CD14-positive monocyte (primary cell): ENCODE measurements at regions not wholly inside any gene's neighbourhood (a gene's known extent, or its start where the extent isn't known, plus 50 kb on each side); places are given as distances from the start of the nearest gene placed in this dataset.

Experiments used
- DNase-seq, 3 donors: peaks; one replicate each; pipeline ENCODE4 v3.0.0-alpha.2; 2011 to 2022
- H2AFZ ChIP-seq: 2 replicates; pipeline ENCODE4 v1.6.0; 2012; ENCODE audit warnings: mild to moderate bottlenecking, low read depth, low read length, inconsistent platforms; ENCODE audit not compliant: insufficient read depth, poor library complexity, severe bottlenecking
- H3K27ac ChIP-seq, 2 donors: 1 replicate in 1 of 2; 2 replicates in 1 of 2; pipeline ENCODE4 v1.5.1; 2012 to 2013; ENCODE audit warnings: low read length in 2 of 2, control low read depth in 1 of 2, inconsistent platforms in 1 of 2, low read depth in 1 of 2, mild to moderate bottlenecking in 1 of 2
- H3K27me3 ChIP-seq, 2 donors: one replicate each; pipeline versions ENCODE4 v1.6.0 to v1.6.1; 2011 to 2013; ENCODE audit warnings: low read length in 2 of 2; ENCODE audit not compliant: control insufficient read depth in 2 of 2, insufficient read depth in 2 of 2
- H3K36me3 ChIP-seq, 2 donors: replicated peaks in 1 of 2; 1 replicate in 1 of 2; 2 replicates in 1 of 2; pipeline versions ENCODE4 v1.5.1 to v1.6.1; 2012 to 2013; ENCODE audit warnings: low read length in 2 of 2, control low read depth in 1 of 2, inconsistent platforms in 1 of 2, mild to moderate bottlenecking in 1 of 2; ENCODE audit not compliant: insufficient read depth in 2 of 2, control insufficient read depth in 1 of 2
- H3K4me1 ChIP-seq, 2 donors: 1 replicate in 1 of 2; 2 replicates in 1 of 2; pipeline versions ENCODE4 v1.5.1 to v1.6.1; 2012 to 2013; ENCODE audit warnings: low read length in 2 of 2, control low read depth in 1 of 2, inconsistent platforms in 1 of 2, mild to moderate bottlenecking in 1 of 2, moderate library complexity in 1 of 2; ENCODE audit not compliant: insufficient read depth in 2 of 2, control insufficient read depth in 1 of 2
- H3K4me2 ChIP-seq: replicated peaks from 2 replicates; pipeline ENCODE3; 2012; ENCODE audit warnings: low read length, moderate library complexity, mild to moderate bottlenecking; ENCODE audit not compliant: poor library complexity, severe bottlenecking; ENCODE audit errors: extremely low read depth
- H3K4me3 ChIP-seq, 3 experiments: fragments of 200-600 bp in 1 of 3; sonication (generic) in 1 of 3; replicated peaks in 1 of 3; 1 replicate in 2 of 3; 2 replicates in 1 of 3; pipeline ENCODE4 v1.5.1; 2011 to 2013; ENCODE audit warnings: low read length in 3 of 3, mild to moderate bottlenecking in 3 of 3, control low read depth in 2 of 3, low read depth in 2 of 3, inconsistent platforms in 1 of 3, moderate library complexity in 1 of 3
- H3K79me2 ChIP-seq: 2 replicates; pipeline ENCODE4 v1.6.0; 2012; ENCODE audit warnings: mild to moderate bottlenecking, control low read depth, inconsistent platforms, low read length, moderate library complexity; ENCODE audit not compliant: insufficient read depth
- H3K9ac ChIP-seq: 2 replicates; pipeline ENCODE4 v1.6.0; 2017; ENCODE audit warnings: low read length, mild to moderate bottlenecking; ENCODE audit not compliant: insufficient read depth, poor library complexity, severe bottlenecking
- H3K9me3 ChIP-seq, 2 donors: replicated peaks in 1 of 2; 1 replicate in 1 of 2; 2 replicates in 1 of 2; pipeline versions ENCODE4 v1.5.1 to v1.6.1; 2012 to 2013; ENCODE audit warnings: low read length in 2 of 2, control low read depth in 1 of 2; ENCODE audit not compliant: control insufficient read depth in 1 of 2, insufficient read depth in 1 of 2
- H4K20me1 ChIP-seq: 2 replicates; pipeline ENCODE4 v1.6.0; 2012; ENCODE audit warnings: mild to moderate bottlenecking, low read length, control low read depth, moderate library complexity; ENCODE audit not compliant: insufficient read depth
- H3K27ac Mint-ChIP-seq, 7 donors: one replicate each; pipeline ENCODE4 v1.8.0; 2020; ENCODE audit warnings: mild to moderate bottlenecking in 7 of 7, mixed read lengths in 7 of 7, moderate library complexity in 6 of 7, inconsistent platforms in 2 of 7
- H3K27me3 Mint-ChIP-seq, 3 donors: one replicate each; pipeline ENCODE4 v1.8.0; 2021 to 2022; ENCODE audit warnings: low read depth in 3 of 3, mild to moderate bottlenecking in 3 of 3, mixed read lengths in 3 of 3, moderate library complexity in 3 of 3, inconsistent platforms in 1 of 3
- H3K36me3 Mint-ChIP-seq, 2 donors: one replicate each; pipeline ENCODE4 v1.8.0; 2020; ENCODE audit warnings: mixed read lengths in 2 of 2, inconsistent platforms in 1 of 2, mild to moderate bottlenecking in 1 of 2
- H3K4me1 Mint-ChIP-seq: one replicate; pipeline ENCODE4 v1.8.0; 2020; ENCODE audit warnings: mild to moderate bottlenecking, mixed read lengths
- H3K4me3 Mint-ChIP-seq, 2 donors: one replicate each; pipeline ENCODE4 v1.8.0; 2020; ENCODE audit warnings: mild to moderate bottlenecking in 2 of 2, mixed read lengths in 2 of 2, moderate library complexity in 1 of 2
- H3K9me3 Mint-ChIP-seq, 7 donors: one replicate each; pipeline ENCODE4 v1.8.0; 2020 to 2022; ENCODE audit warnings: mixed read lengths in 7 of 7, mild to moderate bottlenecking in 6 of 7, moderate library complexity in 6 of 7, inconsistent platforms in 2 of 7
- CTCF ChIP-seq: fragments of 200-600 bp; IDR thresholded peaks from one replicate; pipeline ENCODE4 v1.8.0; 2022; ENCODE audit warnings: antibody characterized with exemption, mild to moderate bottlenecking
- WGBS: methylation state at CpG from one replicate; pipeline ENCODE4 v1.1.5; 2013; ENCODE audit warnings: missing lambda C conversion rate; ENCODE audit not compliant: insufficient coverage; 5-methylcytosine and 5-hydroxymethylcytosine counted together
- intact Hi-C, 2 donors: fragments of 100-400 bp; cut with micrococcal nuclease; formaldehyde crosslinking; loops; one replicate each; pipeline versions ENCODE4 v1.15.0 to v1.15.1; 2023

GRCh38 chr13:107222597-107222996 is 654.7 kb upstream of the ARGLU1 start:
- Histone ChIP-seq H3K4me3 (no peak overlapping the region), H2AFZ (no peak overlapping the region), H3K4me2 (no peak overlapping the region), H3K27me3 (no peaks in the 10 kb centered on the region), H3K9ac (no peak overlapping the region), H4K20me1 (no peaks in the 10 kb centered on the region), H3K27ac (no peak overlapping the region), H3K36me3 (no peaks in the 10 kb centered on the region), H3K4me1 (no peaks in the 10 kb centered on the region), H3K9me3 (no peaks in the 10 kb centered on the region), H3K79me2 (no peaks in the 10 kb centered on the region)
- 94% methylated on average over 2 of the region's 3 CpGs for WGBS
- Mint-ChIP-seq H3K9me3 (peaks cover 0 to 1% (median 0%) of the 10 kb centered on the region in 7 donors), H3K27me3 (no peaks in the 10 kb centered on the region), H3K4me3 (no peak overlapping the region), H3K36me3 (no peaks in the 10 kb centered on the region), H3K4me1 (no peaks in the 10 kb centered on the region), H3K27ac (no peak overlapping the region)
- intact Hi-C loops, result no loop called here
- no peak for TF ChIP-seq CTCF
- no peak for DNase-seq

GRCh38 chr13:107220245-107220644 is 652.3 kb upstream of the ARGLU1 start:
- no peak overlapping the region for H3K4me3 Mint-ChIP-seq
- Histone ChIP-seq H3K4me2 (no peak overlapping the region), H3K9ac (no peak overlapping the region), H3K27me3 (no peaks in the 10 kb centered on the region), H3K79me2 (no peaks in the 10 kb centered on the region), H3K27ac (no peak overlapping the region), H3K9me3 (no peaks in the 10 kb centered on the region), H3K36me3 (no peaks in the 10 kb centered on the region), H4K20me1 (no peaks in the 10 kb centered on the region), H3K4me3 (no peak overlapping the region), H2AFZ (no peak overlapping the region), H3K4me1 (no peaks in the 10 kb centered on the region)
- H3K27me3 Mint-ChIP-seq, result peaks cover 0 to 4% (median 0%) of the 10 kb centered on the region in 3 donors
- no peaks in the 10 kb centered on the region for H3K4me1 Mint-ChIP-seq
- no peaks in the 10 kb centered on the region for H3K36me3 Mint-ChIP-seq
- no peak for TF ChIP-seq CTCF
- H3K9me3 Mint-ChIP-seq, result peaks cover 0 to 1% (median 0%) of the 10 kb centered on the region in 7 donors
- H3K27ac Mint-ChIP-seq, result no peak overlapping the region
- intact Hi-C loops, result no loop called here
- no CpG with 5 or more reads among the region's 2 CpGs for WGBS
- no peak for DNase-seq
